Liver (tissue), 3 donors: ENCODE measurements at regions not wholly inside any gene's neighbourhood (a gene's known extent, or its start where the extent isn't known, plus 50 kb on each side); places are given as distances from the start of the nearest gene placed in this dataset.

Source experiments
- EGR1 ChIP-seq, 2 donors: IDR thresholded peaks; 2 replicates each; pipeline ENCODE4 v1.6.1; 2016 to 2018; ENCODE audit warnings: antibody characterized with exemption in 2 of 2, low read depth in 2 of 2
- GABPA ChIP-seq, 2 donors: IDR thresholded peaks in 1 of 2; conservative IDR thresholded peaks in 1 of 2; 2 replicates each; pipeline ENCODE4 v1.6.1; 2016; ENCODE audit warnings: antibody characterized with exemption in 2 of 2, mild to moderate bottlenecking in 1 of 2, moderate library complexity in 1 of 2
- JUND ChIP-seq, 2 donors: IDR thresholded peaks; 2 replicates each; pipeline ENCODE4 v1.6.1; 2016; ENCODE audit warnings: antibody characterized with exemption in 2 of 2
- YY1 ChIP-seq: IDR thresholded peaks from 2 replicates; pipeline ENCODE4 v1.6.1; 2016; ENCODE audit warnings: antibody characterized with exemption, mild to moderate bottlenecking
- TF ChIP-seq, protein P1 (sequence below): fragments of 150-350 bp; IDR thresholded peaks from 2 replicates; pipeline ENCODE4 v1.5.1; 2017; ENCODE audit warnings: improper control_type of control experiment, low read depth, low read length; ENCODE audit not compliant: missing input control
- TF ChIP-seq, protein P2 (sequence below): IDR thresholded peaks from 2 replicates; pipeline ENCODE4 v1.6.1; 2016; ENCODE audit warnings: antibody characterized with exemption
- donor health status: healthy.
- donor health status: healthy.

GRCh38 chr6:4504700-4505099 lies 271.5 kb upstream of the CDYL start:
- TF ChIP-seq, protein P1, sequence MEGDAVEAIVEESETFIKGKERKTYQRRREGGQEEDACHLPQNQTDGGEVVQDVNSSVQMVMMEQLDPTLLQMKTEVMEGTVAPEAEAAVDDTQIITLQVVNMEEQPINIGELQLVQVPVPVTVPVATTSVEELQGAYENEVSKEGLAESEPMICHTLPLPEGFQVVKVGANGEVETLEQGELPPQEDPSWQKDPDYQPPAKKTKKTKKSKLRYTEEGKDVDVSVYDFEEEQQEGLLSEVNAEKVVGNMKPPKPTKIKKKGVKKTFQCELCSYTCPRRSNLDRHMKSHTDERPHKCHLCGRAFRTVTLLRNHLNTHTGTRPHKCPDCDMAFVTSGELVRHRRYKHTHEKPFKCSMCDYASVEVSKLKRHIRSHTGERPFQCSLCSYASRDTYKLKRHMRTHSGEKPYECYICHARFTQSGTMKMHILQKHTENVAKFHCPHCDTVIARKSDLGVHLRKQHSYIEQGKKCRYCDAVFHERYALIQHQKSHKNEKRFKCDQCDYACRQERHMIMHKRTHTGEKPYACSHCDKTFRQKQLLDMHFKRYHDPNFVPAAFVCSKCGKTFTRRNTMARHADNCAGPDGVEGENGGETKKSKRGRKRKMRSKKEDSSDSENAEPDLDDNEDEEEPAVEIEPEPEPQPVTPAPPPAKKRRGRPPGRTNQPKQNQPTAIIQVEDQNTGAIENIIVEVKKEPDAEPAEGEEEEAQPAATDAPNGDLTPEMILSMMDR: no peak
- no peak for TF ChIP-seq JUND (IDR thresholded peaks at IDR 0.05)
- TF ChIP-seq, protein P2, sequence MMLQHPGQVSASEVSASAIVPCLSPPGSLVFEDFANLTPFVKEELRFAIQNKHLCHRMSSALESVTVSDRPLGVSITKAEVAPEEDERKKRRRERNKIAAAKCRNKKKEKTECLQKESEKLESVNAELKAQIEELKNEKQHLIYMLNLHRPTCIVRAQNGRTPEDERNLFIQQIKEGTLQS: no peak
- TF ChIP-seq GABPA (IDR thresholded peaks at IDR 0.05 in 1 of 2, conservative IDR thresholded peaks at IDR 0.05 in 1 of 2): no peak
- TF ChIP-seq YY1: no peak
- TF ChIP-seq EGR1 (IDR thresholded peaks at IDR 0.05; ENCODE audit: low read depth in 2 of 2): no peak
